CD4-positive, alpha-beta T cell treated with Interleukin-10 for 1 hour (primary cell): ENCODE measurements at regions not wholly inside any gene's neighbourhood (a gene's known extent, or its start where the extent isn't known, plus 50 kb on each side); places are given as distances from the start of the nearest gene placed in this dataset.
"Not testable (repeated sequence)": the region's sequence is repeated elsewhere in the genome, so short reads cannot be mapped to it uniquely, and the experiment has no call there.

Source experiments
- DNase-seq: peaks from one replicate; pipeline ENCODE4 v3.0.0-alpha.2; 2020

DNA sequence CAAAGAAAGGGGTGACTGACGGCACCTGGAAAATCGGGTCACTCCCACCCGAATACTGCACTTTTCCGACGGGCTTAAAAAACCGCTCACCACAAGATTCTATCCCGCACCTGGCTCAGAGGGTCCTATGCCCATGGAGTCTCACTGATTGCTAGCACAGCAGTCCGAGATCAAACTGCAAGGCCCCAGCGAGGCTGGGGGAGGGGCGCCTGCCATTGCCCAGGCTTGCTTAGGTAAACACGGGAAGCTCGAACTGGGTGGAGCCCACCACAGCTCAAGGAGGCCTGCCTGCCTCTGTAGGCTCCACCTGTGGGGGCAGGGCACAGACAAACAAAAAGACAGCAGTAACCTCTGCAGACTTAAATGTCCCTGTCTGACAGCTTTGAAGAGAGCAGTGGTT lies 327.0 kb upstream of the MEIS2 start:
- DNase-seq: not testable (repeated sequence)

DNA sequence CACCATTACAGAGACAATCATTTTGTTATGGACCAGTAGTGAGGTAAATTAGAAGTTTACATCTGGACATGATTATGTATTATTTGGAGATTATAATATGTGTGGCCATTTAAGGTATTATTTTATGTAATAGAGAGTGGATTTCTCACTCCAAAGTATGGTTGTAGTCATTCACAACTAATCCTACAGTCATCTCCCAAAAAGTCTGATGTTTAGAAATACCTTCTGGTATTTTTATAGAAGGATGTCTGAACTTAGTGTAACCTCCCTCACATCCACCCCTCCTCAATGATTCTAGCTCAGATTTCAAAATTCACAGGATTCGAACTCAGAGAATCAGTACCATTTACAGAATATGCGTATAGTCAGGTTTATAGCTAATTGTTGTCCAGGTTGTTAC lies 346.6 kb upstream of the MEIS2 start:
- no peak for DNase-seq

DNA sequence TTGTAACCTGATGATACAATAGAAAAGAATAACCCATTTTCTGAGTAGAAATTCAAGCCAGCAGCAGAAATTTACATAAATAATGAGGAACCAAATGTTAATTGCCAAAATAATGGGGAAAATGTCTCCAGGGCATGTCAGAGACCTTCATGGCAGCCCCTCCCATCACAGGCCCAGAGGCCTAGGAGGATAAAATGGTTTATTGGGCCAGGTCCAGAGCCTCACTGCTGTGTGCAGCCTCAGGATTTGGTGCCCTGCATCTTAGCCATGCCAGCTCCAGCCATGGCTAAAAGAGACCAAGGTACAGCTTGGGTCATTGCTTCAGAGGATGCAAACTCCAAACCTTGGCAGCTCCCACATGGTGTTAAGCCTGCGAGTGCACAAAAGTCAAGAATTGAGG lies 352.1 kb upstream of the MEIS2 start:
- no peak for DNase-seq

DNA sequence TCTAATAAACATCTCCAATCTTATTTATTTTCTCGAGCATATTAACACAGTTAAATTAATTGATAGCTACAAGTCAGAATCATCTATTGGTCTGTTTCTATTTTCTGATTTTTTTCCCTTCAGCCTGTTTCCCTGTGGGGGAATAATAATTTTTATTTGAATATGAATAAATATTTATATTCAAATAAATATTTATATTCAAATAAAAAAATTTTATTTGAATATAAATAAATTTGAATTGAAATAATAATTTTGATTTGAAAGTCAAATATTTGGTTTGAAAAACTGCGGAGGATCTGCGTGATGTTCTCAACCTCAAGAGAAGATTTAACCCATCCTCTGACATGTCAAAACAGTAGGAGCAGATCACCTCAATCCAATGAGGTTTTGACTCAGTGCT lies 380.1 kb upstream of the MEIS2 start:
- DNase-seq: no peak

DNA sequence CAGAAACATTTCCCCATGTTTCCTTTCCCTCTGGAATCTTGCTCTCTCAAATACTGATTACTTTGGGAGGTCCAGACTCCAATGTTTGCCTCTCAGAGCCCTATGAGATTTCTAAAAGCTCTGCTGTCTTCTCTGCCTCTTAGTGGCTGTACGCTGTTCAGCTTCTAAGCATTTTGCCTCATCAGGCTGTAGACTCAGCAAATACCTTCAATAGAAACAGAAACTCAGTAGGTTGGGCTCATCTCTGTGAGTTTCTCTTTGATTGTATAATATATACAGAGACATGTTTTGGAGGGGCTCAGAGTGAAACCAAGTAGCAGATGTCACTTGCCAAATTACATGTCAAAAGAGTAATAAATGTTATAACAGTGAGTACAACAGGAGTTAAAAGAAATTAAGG lies 380.8 kb upstream of the MEIS2 start:
- DNase-seq: no peak

DNA sequence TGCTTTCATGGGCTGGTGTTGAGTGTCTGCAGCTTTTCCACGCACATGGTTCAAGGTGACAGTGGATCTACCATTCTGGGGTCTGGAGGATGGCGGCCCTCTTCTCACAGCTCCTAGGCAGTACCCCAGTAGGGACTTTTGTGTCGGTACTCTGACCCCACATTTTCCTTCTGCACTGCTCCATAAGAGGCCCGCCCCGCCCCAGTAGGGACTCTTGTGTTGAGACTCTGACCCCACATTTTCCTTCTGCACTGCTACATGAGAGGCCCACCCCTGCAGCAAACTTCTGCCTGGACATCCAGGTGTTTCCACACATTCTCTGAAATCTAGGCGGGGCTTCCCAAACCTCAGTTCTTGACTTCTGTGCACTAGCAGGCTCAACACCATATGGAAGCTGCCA lies 383.4 kb upstream of the MEIS2 start:
- no peak for DNase-seq

DNA sequence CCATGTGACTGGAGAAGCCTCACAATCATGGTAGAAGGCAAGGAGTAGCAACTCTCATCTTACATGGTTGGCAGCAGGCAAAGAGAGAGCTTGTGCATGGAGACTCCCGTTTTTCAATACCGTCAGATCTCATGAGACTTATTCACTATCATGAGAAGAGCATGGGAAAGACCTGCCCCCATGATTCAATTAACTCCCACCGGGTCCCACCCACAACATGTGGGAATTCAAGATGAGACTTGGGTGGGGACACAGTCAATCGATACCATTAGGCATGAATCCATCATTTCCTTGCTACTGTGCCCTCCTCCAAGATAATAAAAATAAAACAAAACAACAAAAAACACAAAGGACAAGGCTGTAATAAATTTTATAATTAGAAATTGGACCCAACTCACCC lies 384.7 kb upstream of the MEIS2 start:
- no peak for DNase-seq

DNA sequence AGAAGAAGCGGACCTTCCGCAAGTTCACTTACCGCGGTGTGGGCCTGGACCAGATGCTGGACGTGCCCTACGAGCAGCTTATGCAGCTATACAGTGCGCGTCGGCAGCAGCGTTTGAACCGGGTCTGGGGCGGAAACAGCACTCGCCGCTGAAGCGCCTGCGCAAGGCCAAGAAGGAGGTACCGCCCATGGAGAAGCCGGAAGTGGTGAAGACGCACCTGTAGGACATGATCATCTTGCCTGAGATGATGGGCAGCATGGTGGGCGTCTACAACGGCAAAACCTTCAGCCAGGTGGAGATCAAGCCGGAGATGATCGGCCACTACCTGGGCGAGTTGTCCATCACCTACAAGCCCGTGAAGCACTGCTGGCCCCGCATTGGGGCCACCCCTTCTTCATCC lies 390.4 kb upstream of the MEIS2 start:
- no peak for DNase-seq

DNA sequence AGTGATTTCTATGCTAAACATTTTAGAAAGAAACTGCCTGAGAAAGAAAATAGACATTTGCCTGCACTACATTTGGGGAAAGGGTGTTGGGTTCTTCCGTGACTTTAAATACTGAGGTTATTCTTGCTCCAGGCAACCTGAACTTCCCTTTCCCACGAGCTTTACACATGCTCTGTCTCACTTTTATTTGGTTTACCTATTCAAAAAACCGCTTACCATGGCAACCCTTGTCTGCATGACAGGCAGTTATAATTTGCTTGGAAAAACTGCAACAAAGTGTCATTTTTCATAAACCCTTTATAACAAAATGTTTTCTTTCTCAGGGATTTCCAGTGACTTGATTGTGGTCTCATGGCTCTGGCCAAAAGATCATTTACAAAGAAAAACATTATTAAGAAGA lies 416.3 kb upstream of the MEIS2 start:
- DNase-seq: no peak

DNA sequence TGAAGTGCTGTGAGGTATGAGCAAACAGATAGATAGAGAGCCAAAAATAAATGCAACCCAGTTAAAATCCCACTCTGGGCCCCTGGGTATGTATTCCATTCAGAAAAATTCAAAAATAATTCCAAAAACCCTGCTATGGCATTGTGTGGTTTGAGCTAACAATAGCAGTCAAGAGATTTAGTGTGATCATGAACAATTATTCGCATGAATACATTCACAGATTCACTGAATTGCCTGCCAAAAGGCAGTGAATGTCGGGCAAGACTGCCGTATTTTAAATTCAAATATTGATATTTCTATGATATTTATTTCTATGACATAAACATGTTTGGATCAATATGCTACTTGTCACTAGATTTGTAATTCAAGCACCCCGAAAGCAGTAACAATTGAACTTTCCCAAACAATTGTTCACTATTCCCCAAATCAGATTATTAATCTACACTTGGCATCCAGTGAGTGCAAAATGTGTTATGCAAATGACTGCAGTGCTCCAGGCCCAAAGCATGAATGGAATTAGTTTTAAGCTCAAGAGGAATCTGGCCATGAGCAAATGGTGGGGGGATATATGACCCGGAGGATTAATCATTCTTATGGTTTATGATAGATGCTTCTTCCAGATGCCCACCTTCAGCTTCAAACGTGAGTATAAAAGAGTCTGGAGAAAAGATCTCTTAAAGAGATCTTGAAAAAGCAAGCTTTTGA lies 417.0 kb upstream of the MEIS2 start:
- DNase-seq: no peak

DNA sequence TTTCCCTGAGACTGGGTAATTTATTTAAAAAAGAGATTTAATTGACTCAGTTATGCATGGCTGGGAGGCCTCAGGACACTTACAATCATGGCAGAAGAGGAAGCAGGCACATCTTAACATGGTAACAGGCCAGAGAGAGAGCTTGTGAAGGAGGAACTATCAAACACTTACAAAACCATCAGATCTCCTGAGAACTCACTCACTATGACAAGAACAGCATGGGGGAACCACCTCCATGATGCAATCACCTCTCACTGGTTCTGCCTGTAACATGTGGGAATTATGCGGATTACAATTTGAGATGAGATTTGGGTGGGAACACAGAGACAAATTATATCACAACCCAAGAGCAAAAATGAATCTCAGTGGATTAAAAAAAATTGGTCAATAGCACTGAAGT lies 416.0 kb upstream of the TMCO5A start:
- no peak for DNase-seq

DNA sequence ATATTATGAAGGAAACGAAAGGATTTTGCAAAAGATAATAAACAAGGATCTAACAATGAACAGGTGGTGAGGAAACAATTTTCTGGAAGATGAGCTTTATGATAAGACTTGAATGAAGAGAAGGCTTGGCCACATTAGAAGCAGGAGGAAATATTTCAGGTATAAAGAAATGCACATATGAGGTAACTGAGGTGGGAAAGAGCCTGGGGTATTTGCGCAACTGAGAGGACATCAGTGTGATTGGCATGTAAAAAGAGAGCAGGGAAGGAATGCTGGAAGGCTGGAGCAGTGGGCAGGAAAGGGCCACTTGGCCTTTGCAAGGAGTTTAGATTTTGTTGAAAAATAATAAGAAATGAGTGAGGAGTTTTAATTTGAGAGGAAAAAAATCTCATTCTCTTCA lies 414.4 kb upstream of the TMCO5A start:
- no peak for DNase-seq

DNA sequence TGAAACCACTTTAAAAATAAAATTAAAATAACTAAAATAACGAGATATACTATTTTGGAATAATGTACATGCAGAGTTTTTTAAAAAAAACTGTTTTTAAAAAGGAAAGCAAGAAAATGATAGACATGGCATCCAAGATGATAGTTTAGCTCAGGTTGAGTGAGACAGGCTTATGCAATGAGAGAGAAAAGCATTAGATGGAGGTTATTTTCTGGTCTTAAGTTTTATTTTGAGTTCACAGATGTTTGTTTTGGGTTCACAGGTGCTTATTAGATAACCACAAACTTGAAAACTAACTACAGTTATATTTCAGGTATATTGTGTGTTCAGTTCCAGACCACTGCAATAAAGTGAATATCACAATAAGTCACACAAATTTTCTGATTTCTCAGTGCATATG lies 413.6 kb upstream of the TMCO5A start:
- no peak for DNase-seq

DNA sequence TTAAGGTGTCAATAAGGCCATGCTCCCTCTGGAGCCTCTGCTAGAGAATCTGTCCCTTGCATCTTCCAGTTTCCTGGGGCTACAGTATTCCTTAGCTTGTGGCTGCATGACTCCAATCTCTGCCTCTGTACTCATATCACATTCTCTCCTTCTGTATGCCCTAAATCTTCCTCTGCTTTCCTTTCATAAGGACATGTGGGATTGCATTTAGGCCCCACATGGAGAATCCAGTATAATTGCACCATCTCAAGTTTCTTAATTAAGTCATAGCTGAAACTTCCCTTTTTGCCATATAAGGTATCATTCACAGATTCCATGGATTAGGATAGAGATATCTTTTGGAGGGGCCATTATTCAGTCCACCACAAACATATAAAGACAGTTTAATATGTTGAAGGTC lies 409.8 kb upstream of the TMCO5A start:
- DNase-seq: no peak

DNA sequence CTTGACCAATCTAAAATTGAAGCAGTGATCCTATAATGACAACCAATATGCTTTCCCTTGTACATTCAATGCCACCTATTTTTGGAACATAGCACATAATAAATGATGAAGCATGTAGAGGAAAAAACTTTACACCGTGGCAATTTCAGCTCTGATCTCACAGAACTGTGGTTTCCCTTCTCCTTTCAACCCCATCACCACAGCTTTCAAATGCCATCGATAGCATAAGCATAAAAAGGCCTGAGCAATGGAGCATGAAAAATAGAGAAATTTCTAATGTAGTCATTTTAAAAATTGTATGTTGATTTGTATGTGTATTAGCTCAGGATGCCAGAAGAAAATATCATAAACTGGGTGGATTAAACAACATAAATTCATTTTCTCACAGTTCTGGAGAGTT lies 406.0 kb upstream of the TMCO5A start:
- no peak for DNase-seq

DNA sequence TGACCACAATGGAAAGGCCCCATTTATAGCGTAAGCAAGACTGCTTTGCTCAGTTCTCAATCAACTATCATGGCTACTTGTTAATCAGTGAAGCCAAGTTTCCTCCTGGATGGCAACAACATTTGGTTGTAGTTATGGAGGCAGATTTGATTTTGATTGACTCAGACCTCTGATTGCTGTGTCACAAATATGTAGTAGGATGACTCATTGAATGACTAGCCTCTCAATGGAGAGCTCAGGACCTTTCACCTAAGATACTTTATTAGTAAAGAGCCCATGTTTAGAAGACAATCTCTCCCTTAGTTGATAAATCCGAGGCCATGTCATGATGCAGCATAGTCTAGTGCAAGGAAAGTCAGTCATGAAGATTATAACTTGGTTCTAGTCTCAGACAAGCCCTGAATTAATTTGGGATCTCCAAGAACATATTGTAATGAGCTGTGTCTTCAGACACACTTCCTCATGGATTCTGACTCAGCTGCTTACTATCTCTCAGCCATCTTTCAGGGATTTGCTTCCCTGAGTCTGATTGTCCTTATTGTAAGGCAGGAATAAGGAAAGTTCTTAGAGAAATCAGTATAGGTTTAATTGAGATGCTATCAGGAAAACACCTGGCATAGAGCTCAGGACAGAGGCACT lies 397.4 kb upstream of the TMCO5A start:
- DNase-seq: no peak

DNA sequence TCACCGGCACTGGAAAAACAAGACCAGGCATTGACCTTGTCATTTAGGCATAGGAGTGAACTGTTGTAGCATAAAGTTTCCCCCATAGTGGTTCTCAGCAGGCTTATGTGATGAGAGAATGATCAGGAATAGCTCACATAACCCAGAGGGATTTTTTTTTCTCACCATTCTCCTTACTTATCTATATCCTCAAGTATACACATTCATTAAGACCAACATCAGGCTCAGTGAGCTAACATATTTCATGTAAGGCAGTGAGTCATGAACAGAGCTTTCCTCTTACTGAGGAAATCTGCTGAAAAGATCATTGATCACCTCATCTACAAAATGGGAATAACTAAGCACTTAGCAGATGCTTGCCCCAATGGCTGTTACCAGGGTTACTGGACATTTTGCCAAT lies 396.6 kb upstream of the TMCO5A start:
- DNase-seq: no peak

DNA sequence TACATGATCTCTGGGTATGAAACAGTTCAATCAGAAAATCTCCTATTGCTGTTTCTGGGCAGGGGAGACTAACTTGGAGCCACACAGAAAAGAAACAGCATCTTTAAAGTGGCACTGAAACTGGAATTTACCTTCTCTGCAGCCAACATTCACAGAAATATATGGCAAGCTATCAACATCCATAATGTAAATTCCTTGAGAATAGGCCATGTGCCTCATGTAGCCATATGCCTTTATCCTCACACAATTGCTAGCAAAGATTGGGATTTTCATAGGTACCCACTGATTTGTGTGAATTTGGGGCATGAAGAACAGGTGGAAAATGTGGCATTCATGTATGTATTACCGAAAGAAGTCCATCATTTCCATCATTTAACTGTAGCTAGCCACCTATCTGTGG lies 386.3 kb upstream of the TMCO5A start:
- DNase-seq: no peak

DNA sequence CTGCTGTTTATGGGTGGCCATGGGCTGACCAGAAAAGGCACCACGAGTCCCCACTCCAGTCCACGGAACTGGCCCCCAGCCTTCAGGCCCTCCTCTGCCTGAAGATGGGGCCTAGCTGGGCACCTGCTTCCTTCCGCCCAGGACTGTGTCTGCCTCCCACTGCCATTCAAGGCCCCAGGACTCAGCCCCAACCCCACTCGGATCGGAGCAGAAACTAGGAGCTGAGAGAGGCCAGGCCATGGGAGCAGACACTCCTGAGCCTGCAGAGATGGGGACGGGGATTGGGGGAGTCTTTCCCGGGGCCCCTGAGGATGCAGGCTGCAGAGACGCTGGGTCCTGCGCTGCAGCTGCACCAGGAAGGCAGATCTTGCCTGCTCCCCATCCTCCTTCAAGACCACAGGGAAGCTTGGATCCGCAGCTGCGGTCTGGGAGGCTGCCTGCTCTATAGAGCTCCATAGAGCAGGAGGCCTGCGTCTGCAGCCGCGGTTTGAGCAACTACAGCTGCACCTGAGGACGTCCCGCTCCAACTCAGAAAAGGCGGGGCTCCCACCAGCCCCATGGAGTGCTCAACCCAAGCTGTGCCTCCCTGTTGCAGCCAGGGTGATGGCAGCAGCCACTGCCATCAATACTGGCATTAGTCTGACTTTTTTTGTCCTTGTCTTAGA lies 383.9 kb upstream of the TMCO5A start:
- DNase-seq: no peak

DNA sequence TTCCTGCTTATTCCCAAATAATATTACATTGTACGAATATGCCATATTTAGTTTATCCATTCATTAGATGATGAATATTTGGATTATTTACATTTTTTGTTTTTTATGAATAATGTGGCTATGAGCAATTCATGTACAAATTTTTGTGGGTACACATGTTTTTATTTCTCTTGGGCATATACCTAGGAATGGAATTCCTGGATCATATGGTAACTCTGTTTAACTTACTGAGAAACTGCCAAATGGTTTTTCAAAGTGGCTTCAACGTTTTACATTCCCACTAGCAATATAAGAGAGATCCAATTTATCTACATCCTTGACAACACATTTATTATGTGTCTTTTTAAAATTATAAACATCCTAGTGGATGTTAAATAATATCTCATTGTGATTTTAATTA lies 362.0 kb upstream of the TMCO5A start:
- DNase-seq: no peak

DNA sequence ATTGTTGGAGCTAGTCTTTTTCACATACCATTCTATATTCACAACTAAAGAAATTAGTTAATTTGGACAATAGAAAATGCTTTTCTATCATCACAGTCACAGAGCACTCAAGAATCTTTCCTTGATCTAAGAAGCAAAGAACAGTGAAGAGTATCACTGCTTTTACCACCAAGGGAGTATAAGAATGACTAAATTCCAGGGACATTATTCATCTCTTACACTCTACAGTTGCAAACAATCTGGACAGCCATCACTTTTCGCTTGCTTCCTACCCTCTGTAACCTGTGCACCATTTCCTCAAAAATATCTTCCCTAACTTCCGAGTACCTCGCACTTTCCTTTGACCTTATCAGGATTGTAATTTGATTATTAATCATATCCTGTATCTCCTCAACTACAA lies 359.5 kb upstream of the TMCO5A start:
- no peak for DNase-seq

DNA sequence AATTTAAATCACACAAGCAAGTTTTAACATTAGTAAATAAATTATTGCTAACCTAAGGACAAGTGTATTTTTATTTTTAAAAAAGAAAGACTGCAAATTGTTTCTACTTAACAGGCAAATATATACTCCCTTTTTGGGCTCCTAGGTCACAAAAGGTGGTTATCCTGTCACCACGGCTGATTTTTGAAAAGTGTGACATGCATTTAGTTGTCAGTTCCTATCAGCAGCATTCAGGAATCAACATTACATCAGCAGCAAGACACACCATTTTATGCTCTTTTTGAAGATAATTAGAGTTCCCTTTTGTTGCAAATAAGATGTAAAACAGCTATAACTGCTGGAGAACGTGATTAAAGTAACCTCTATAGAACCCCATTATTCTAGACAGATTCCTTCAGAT lies 357.5 kb upstream of the TMCO5A start:
- no peak for DNase-seq

DNA sequence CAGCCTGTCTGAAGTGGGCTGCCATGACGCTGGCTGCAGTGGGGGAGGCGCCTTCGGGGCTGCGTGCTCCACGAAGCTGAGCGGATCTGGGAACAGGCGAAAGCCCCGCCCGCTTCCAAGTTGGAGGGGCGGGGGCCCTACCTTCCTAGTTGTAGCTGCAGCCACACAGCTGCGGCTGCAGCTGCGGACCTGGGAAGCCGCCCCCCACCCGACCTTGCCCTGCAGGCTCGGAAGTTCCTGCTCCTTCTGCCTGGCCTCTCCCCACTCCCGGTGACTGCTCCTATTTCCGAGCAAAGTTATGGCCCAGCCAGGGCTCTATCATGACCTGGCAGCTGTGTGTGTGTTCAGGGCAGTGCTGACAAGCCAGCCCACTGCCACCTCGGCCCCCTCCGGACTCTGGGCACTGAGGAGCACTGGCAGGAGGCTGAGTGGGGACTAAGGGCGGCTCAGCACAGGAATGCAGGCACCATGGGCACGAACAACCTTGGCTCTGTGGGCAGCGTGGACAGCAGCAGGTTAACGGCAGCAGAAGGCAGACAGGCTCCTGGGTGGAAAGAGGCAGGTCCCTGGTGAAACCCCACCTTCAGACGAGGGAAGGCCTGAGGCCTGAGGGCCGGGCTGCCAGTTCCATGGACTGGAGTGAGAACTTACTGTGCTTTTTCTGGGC lies 352.4 kb upstream of the TMCO5A start:
- DNase-seq: no peak

DNA sequence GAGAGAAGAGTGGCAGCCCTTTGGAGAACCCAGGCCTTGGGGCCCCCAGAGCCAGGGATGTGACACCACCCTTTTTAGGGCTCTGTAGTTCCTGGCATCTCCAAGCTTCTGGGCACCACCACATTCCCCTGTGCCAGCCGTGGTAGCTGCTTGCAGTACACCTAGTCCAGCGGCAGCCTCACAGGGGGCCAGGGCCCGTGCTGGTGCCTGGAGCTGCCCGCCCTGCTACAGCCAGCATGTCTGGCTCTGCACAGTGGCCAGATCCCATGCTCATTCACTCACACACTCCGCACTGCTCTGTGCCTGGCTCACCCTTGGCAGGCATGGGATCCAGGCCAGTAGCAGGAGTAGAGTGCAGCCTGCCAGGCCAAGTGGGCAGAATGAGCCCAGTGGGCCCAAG lies 351.6 kb upstream of the TMCO5A start:
- no peak for DNase-seq
